HEK293 (cell line): ENCODE measurements at regions not wholly inside any gene's neighbourhood (a gene's known extent, or its start where the extent isn't known, plus 50 kb on each side); places are given as distances from the start of the nearest gene placed in this dataset.

Source experiments
- CTCF ChIA-PET: fragments of 350-600 bp; formaldehyde crosslinking; extraction: SDS; loops from one replicate; lab custom pipeline; 2021; ENCODE audit warnings: antibody characterized with exemption; lab: Yijun Ruan, JAX
- POLR2A ChIA-PET: fragments of 300-600 bp; formaldehyde crosslinking; extraction: SDS; loops from one replicate; lab custom pipeline; 2020; ENCODE audit warnings: antibody characterized with exemption, inconsistent platforms; lab: Yijun Ruan, JAX
- H3K27ac ChIP-seq: fragments of 200-500 bp; sonication (Bioruptor generic); 2 replicates; pipeline ENCODE4 v1.5.1; 2014; ENCODE audit warnings: low read depth, low read length, control low read depth, inconsistent platforms; ENCODE audit errors: extremely low read depth
- H3K36me3 ChIP-seq, 2 experiments: fragments of 200-500 bp in 1 of 2; sonication (Bioruptor generic) in 1 of 2; 1 replicate in 1 of 2; 2 replicates in 1 of 2; pipeline ENCODE4 v1.5.1; 2014 to 2017; ENCODE audit warnings: inconsistent platforms in 2 of 2, low read length in 2 of 2; ENCODE audit not compliant: control insufficient read depth in 2 of 2, insufficient read depth in 1 of 2
- H3K4me1 ChIP-seq: fragments of 200-500 bp; sonication (Bioruptor generic); 2 replicates; pipeline ENCODE4 v1.5.1; 2014; ENCODE audit warnings: mild to moderate bottlenecking, low read length, inconsistent platforms; ENCODE audit not compliant: control insufficient read depth, insufficient read depth
- H3K4me3 ChIP-seq: 2 replicates; pipeline ENCODE4 v1.5.1; 2011; ENCODE audit warnings: low read depth, mild to moderate bottlenecking, control low read depth, low read length, moderate library complexity
- H3K9me3 ChIP-seq: fragments of 200-500 bp; sonication (Bioruptor generic); 2 replicates; pipeline ENCODE4 v1.5.1; 2014; ENCODE audit warnings: low read depth, low read length, inconsistent platforms; ENCODE audit not compliant: control insufficient read depth, insufficient read depth
- HIC1 ChIP-seq: fragments of 450-650 bp; formaldehyde crosslinking; IDR thresholded peaks from 2 replicates; pipeline ENCODE4 v1.5.1; 2016; ENCODE audit warnings: missing biosample characterization, missing genetic modification characterization
- PRDM10 ChIP-seq: fragments of 450-650 bp; formaldehyde crosslinking; IDR thresholded peaks from 2 replicates; pipeline ENCODE4 v1.5.1; 2016; ENCODE audit warnings: missing biosample characterization, missing genetic modification characterization
- SCRT1 ChIP-seq: fragments of 450-650 bp; formaldehyde crosslinking; IDR thresholded peaks from 2 replicates; pipeline ENCODE4 v1.5.1; 2016; ENCODE audit warnings: missing biosample characterization, missing genetic modification characterization, borderline replicate concordance
- SP7 ChIP-seq: fragments of 450-650 bp; formaldehyde crosslinking; IDR thresholded peaks from 2 replicates; pipeline ENCODE4 v1.5.1; 2016; ENCODE audit warnings: missing biosample characterization, missing genetic modification characterization
- ZBTB17 ChIP-seq: fragments of 450-650 bp; formaldehyde crosslinking; IDR thresholded peaks from 2 replicates; pipeline ENCODE4 v1.5.1; 2016; ENCODE audit warnings: missing biosample characterization, missing genetic modification characterization
- ZNF140 ChIP-seq: fragments of 450-650 bp; formaldehyde crosslinking; IDR thresholded peaks from 2 replicates; pipeline ENCODE4 v1.5.1; 2016; ENCODE audit warnings: missing biosample characterization, missing genetic modification characterization
- ZNF211 ChIP-seq: fragments of 450-650 bp; formaldehyde crosslinking; IDR thresholded peaks from 2 replicates; pipeline ENCODE4 v1.5.1; 2016; ENCODE audit warnings: low read depth, missing biosample characterization, missing genetic modification characterization
- ZNF214 ChIP-seq: fragments of 450-650 bp; formaldehyde crosslinking; IDR thresholded peaks from 2 replicates; pipeline ENCODE4 v1.5.1; 2017; ENCODE audit warnings: missing biosample characterization, mild to moderate bottlenecking, missing genetic modification characterization, borderline replicate concordance
- ZNF335 ChIP-seq: fragments of 450-650 bp; formaldehyde crosslinking; conservative IDR thresholded peaks from 2 replicates; pipeline ENCODE4 v1.5.1; 2016; ENCODE audit warnings: missing biosample characterization, missing genetic modification characterization
- ZNF426 ChIP-seq: fragments of 450-650 bp; formaldehyde crosslinking; IDR thresholded peaks from 2 replicates; pipeline ENCODE4 v1.5.1; 2017; ENCODE audit warnings: missing biosample characterization, missing genetic modification characterization, mild to moderate bottlenecking, inconsistent platforms, moderate library complexity
- ZNF473 ChIP-seq: fragments of 450-650 bp; formaldehyde crosslinking; IDR thresholded peaks from 2 replicates; pipeline ENCODE4 v1.5.1; 2017; ENCODE audit warnings: missing biosample characterization, missing genetic modification characterization
- ZNF596 ChIP-seq: fragments of 450-650 bp; IDR thresholded peaks from 2 replicates; pipeline ENCODE4 v1.5.0; 2018; ENCODE audit warnings: missing biosample characterization, mild to moderate bottlenecking, missing genetic modification characterization, moderate library complexity
- ZSCAN16 ChIP-seq: fragments of 450-650 bp; formaldehyde crosslinking; IDR thresholded peaks from 2 replicates; pipeline ENCODE4 v1.5.1; 2016; ENCODE audit warnings: missing biosample characterization, missing genetic modification characterization
- TF ChIP-seq, protein P1 (sequence below): fragments of 450-650 bp; formaldehyde crosslinking; IDR thresholded peaks from 2 replicates; pipeline ENCODE4 v1.5.1; 2016; ENCODE audit warnings: missing biosample characterization, missing genetic modification characterization

DNA sequence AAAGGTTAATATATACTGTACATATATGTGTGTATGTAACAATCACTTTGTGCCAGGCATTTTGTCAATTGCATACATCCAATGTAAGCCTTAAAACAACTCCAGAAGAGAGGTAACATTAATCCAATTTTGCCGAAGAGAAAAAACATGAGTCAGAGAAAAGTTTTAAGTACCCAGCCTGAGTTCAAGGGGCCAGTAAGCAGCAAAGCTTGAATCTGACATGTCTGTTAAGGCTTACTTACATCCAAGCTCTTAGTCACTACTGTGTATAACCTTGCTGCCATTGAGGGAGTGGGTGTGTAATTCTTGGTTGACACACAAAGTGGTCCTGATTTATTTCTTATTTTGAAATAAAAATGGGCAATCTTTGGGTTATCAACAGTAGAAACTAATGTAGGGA is 360.4 kb upstream of the LYPLAL1 start:
- no peak overlapping the region for H3K27ac ChIP-seq
- no peaks in the 10 kb centered on the region for H3K36me3 ChIP-seq
- no peak for TF ChIP-seq ZNF211 (tag by site-specific recombination)
- TF ChIP-seq ZNF214 (tag by site-specific recombination) = no peak
- TF ChIP-seq, protein P1, sequence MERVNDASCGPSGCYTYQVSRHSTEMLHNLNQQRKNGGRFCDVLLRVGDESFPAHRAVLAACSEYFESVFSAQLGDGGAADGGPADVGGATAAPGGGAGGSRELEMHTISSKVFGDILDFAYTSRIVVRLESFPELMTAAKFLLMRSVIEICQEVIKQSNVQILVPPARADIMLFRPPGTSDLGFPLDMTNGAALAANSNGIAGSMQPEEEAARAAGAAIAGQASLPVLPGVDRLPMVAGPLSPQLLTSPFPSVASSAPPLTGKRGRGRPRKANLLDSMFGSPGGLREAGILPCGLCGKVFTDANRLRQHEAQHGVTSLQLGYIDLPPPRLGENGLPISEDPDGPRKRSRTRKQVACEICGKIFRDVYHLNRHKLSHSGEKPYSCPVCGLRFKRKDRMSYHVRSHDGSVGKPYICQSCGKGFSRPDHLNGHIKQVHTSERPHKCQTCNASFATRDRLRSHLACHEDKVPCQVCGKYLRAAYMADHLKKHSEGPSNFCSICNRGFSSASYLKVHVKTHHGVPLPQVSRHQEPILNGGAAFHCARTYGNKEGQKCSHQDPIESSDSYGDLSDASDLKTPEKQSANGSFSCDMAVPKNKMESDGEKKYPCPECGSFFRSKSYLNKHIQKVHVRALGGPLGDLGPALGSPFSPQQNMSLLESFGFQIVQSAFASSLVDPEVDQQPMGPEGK (tag by site-specific recombination) = no peak
- no peak for TF ChIP-seq ZNF426
- no peak for TF ChIP-seq HIC1 (tag by site-specific recombination)
- TF ChIP-seq, all 188 proteins: peak for 0
- Histone ChIP-seq H3K4me3 (no peak overlapping the region), H3K9me3 (no peaks in the 10 kb centered on the region), H3K4me1 (0 out of 2 replicates have a peak, but pooled peaks cover 4% of the 10 kb centered on the region)
- ChIA-PET CTCF (no interaction called here), POLR2A (no interaction called here)

DNA sequence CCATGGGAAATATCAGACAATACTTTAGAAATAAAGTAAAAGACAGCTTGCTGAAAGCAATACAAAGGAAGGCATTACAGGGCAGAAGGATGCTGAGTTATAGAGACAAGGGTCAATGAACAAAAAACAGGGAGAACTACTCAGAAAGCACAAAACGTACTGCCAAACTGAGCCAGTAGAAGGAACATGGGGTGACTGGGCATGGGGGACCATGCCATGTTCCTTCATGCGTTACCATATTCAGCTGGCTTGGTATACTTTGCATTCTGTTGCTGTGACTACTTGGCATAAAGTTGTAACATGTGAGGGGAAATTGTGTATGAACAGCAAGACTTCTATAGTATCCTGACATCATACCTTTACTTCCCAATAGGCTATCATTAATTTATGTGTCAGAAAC is 358.6 kb upstream of the LYPLAL1 start:
- no peaks in the 10 kb centered on the region for H3K9me3 ChIP-seq
- no peaks in the 10 kb centered on the region for H3K36me3 ChIP-seq
- H3K27ac ChIP-seq = no peak overlapping the region
- TF ChIP-seq ZSCAN16 (tag by site-specific recombination) (no peak), ZNF596 (tag by site-specific recombination) (no peak)
- H3K4me1 ChIP-seq = 0 out of 2 replicates have a peak, but pooled peaks cover under 1% of the 10 kb centered on the region
- H3K4me3 ChIP-seq = no peak overlapping the region
- ChIA-PET POLR2A (no interaction called here), CTCF (interaction anchor here (0.6 kb wide), 1 partner anchor 1781 kb away, joined by 3 read pairs; no protein-coding TSS in a partner anchor)

- POLR2A ChIA-PET = no interaction called here
- TF ChIP-seq SCRT1 (tag by site-specific recombination) (no peak), ZBTB17 (tag by site-specific recombination) (no peak), SP7 (tag by site-specific recombination) (no peak), ZNF473 (no peak)
- TF ChIP-seq, all 188 proteins: peak for 0
- no peaks in the 10 kb centered on the region for H3K4me1 ChIP-seq
Measured at GRCh38 chr1:218817071-218817470, 356.6 kb upstream of the LYPLAL1 start.

GRCh38 chr1:218817691-218818465 is 355.8 kb upstream of the LYPLAL1 start:
- H3K27ac ChIP-seq = no peak overlapping the region
- TF ChIP-seq, protein P1 (tag by site-specific recombination) = no peak
- TF ChIP-seq ZNF335 (tag by site-specific recombination) (no peak), ZNF140 (tag by site-specific recombination) (no peak), PRDM10 (no peak)

More at GRCh38 chr1:218817071-218817470, 356.6 kb upstream of the LYPLAL1 start:
- H3K9me3 ChIP-seq = no peaks in the 10 kb centered on the region
- H3K36me3 ChIP-seq = no peaks in the 10 kb centered on the region
- H3K27ac ChIP-seq = no peak overlapping the region
- H3K4me3 ChIP-seq = no peak overlapping the region
- CTCF ChIA-PET = no interaction called here

More at GRCh38 chr1:218817691-218818465, 355.8 kb upstream of the LYPLAL1 start:
- ChIA-PET CTCF (interaction anchor here (0.6 kb wide), 2 partner anchors 63 to 102 kb away, joined by 3 to 4 read pairs; no protein-coding TSS in a partner anchor), POLR2A (no interaction called here)
- no peaks in the 10 kb centered on the region for H3K9me3 ChIP-seq
- no peak overlapping the region for H3K4me3 ChIP-seq
- H3K4me1 ChIP-seq = no peaks in the 10 kb centered on the region
- no peaks in the 10 kb centered on the region for H3K36me3 ChIP-seq
